ENCODE measurements at regions not wholly inside any gene's neighbourhood (a gene's known extent, or its start where the extent isn't known, plus 50 kb on each side); places are given as distances from the start of the nearest gene placed in this dataset.

DNA sequence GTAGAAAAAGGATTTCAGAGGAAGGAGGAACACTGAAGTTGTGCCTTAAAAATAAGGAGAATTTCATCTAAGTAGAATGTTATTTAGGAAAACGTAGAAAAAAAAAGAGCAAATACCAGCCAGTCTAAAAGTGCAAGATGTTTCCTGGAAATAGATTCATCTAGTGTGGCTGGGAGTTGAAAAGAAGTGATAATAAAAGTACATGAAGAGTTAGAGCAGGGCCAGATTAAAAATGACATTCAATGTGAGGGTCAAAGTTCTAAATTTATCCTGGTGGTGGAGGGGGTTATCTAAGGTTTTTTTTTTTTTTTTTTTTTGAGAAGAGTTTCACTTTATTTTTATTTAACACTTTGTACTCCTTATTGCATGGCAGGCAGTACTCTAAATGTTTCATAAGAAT lies 289.3 kb downstream of the MDFIC start:
- TF ChIP-seq SPI1 (IDR thresholded peaks at IDR 0.05; ENCODE audit: borderline replicate concordance, low read depth), result no peak
- no peak for TF ChIP-seq POLR2AphosphoS5 (IDR thresholded peaks at IDR 0.05; ENCODE audit: low read depth)

Data from HL-60 (cell line).